Ishikawa (cell line): ENCODE measurements at regions not wholly inside any gene's neighbourhood (a gene's known extent, or its start where the extent isn't known, plus 50 kb on each side); places are given as distances from the start of the nearest gene placed in this dataset.

Source experiments
- CEBPB ChIP-seq: IDR thresholded peaks from 2 replicates; pipeline ENCODE4 v1.6.1; 2012
- EP300 ChIP-seq: IDR thresholded peaks from 2 replicates; pipeline ENCODE4 v1.6.1; 2012; ENCODE audit warnings: borderline replicate concordance
- MAX ChIP-seq: IDR thresholded peaks from 2 replicates; pipeline ENCODE4 v1.6.1; 2012
- NFIC ChIP-seq: IDR thresholded peaks from 2 replicates; pipeline ENCODE4 v1.6.1; 2012

- TF ChIP-seq EP300: no peak
- no peak for TF ChIP-seq MAX
- TF ChIP-seq NFIC: no peak
- no peak for TF ChIP-seq CEBPB
Observed at GRCh38 chr9:74041588-74041987, 455.5 kb upstream of the RORB start.
